CD4-positive, alpha-beta T cell treated with Interleukin-6 for 4 hours (primary cell): ENCODE measurements at regions not wholly inside any gene's neighbourhood (a gene's known extent, or its start where the extent isn't known, plus 50 kb on each side); places are given as distances from the start of the nearest gene placed in this dataset.

Experiments used
- DNase-seq: peaks from one replicate; pipeline ENCODE4 v3.0.0-alpha.2; 2020; ENCODE audit warnings: mixed read lengths

DNA sequence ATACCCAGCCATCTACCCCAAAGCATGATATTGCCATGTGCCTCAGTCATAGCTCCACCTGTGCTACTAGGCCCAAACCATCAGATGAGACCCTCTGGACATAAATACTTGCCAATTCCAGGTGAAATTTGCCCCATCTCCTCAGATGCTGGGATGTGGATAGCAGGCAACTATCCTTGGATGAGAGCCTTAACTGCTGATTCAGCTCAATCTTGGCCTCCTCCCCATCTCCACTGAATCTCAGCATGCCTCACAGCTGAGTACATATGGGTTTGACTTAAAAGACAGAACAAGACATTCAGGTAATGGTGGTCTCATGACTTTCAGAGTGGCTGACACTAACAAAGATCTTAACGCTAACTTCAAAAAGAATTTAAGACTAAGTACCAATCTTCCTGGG lies 50.8 kb upstream of the KLHL13 start:
- DNase-seq: no peak

DNA sequence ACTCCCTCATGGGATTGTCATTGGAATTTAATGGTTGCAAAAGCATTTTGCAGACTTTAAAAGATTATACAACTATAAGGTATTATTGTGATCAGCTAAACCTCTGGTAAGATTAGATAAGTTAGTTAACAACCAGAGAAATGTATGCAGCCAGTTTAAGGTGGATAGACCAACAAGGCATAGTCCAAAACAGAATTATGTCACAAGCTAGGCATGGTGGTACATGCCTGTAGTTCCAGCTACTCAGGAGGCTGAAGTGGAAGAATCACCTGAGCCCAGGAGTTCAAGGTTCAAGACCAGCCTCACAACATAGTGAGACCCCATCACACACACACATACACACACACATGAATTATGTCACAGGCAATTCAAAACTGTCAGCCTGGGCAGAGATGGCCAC lies 54.7 kb upstream of the KLHL13 start:
- no peak for DNase-seq

DNA sequence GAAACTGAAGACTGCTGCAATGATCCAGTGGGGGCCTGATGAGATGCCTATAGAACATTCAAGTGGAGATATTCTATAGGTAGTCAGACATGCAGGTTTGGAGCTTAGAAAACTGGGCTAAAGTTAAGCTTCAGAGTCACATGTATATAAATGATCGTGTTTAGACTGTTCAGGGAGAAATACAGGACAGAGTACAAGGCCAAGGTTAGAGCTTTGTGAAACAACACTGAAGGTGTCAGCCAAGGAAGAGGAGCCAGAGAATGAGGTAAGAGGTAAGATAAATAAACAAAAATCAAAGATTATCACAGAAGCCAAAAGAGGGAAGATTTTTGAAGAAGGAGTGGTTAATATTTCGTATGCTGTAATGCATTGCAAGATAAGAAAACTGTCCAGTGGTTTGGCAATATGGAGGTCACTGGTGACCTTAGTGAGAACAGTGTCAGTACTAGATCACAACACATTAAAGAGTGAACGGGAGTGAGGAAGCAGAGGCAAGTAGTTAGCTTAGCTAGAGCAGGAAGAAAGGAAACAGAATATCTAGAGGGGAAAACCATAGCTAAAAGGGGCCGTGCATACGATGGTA lies 58.0 kb upstream of the KLHL13 start:
- DNase-seq: no peak

DNA sequence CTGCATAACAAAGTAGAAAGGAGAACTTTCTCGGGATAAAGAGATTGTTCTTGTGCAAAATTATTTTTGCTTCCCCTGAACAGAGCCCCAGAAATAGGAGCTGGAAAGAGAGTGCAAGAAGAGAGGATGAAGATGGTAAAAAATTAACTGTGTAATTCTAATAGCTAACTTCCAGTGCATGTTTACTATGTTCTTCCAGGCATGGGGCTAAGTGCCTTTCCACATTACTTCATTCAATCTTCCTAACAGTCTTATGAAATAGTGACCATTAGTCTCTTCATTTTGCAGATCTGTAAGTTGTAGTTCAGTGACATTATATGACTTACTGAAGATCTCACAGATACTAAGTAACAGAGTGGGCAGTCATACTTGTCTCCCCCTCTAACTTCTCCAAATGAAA lies 61.1 kb upstream of the KLHL13 start:
- DNase-seq: no peak

DNA sequence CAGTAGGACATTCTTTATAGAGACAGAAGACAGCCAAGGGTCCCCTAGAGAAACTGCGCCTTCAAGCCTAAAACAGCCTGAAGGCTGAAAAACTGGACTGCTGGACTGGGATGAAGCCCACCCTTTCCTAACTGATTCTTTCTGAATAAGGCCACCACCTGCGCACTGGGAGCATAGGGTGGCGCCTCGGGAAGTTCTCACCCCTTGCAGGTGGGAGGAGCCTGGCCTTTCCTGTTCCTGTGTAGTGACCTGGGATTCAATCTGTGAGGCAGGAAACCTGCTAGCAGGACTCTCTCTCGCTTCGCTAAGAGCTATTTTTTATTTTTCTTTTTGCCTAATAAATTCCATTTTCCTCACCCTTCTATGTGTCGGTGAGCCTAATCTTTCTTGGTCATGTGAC lies 61.8 kb upstream of the KLHL13 start:
- no peak for DNase-seq

DNA sequence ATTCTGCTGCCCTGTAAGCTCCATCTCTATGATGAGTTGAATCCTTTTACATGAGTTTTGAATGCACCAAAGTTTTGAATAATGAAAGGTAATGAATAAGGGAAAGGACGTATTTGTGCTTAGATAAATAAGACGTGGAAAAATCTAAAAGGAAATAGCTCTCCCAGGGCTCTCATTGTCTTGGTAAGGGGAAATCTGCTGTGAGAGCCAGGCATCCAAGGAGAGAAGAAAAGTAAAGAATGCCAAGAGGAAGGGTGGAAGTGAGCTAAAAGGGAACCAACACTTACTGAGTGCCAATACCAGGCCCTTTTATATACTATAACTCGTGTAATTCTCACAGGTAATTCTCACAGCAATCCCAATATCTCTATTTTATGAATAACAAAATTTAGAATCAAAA lies 62.6 kb upstream of the KLHL13 start:
- no peak for DNase-seq

DNA sequence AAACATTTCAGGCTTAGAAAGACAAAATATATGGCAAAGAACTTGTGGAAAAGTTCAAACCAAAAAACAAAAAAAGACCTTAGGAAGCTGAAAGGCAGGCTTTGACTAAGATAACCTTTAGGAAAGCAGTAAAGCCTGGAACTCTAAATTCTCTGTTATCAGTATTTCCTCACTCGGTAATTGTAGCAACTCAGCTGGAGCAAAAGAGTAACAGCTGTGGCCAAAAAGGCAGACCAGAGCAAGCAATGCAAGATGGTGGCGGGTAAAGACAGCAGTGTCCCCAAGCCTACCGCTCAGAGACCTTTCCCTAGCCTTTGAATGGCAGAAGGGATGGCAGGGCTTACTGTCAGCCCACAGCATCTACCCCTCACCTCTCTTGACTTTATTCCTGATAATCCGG lies 63.1 kb upstream of the KLHL13 start:
- DNase-seq: no peak

DNA sequence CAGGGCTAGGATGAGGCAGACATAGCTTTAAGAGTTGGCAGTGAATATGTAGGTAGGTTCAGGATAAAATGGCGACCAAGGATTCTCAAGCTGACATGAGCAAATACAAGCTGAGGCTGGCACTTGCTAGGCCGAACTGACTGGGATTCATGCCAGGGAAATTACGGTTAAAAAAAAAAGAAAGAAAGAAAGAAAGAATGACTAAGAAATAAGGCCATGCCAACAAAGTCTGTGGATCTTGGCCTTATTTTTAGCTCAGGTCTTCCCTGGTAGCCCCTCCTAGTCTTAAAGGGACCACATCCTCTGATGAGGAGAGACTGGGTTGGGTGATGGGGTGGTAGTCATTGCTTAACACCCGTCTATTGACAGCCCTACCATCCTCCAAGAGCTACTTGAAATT lies 64.4 kb upstream of the KLHL13 start:
- DNase-seq: no peak

DNA sequence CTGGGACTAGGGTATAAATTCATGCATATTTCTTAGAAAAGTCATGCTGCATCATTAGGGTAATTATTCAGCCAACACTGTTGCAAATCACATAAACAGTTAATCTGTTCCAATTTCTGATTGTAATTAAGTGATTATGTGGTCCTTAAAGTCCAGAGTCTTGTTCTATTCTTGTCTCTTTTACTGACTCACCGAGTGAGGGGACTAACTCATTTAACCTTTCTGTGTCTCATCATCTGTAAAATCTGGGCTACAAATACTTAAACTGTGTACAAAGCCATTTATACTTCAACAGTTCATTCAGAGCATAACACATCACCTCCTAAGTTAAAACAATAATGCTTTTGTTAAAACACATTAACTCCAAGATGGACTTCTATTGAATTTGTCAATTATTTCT lies 65.4 kb upstream of the KLHL13 start:
- DNase-seq: no peak

DNA sequence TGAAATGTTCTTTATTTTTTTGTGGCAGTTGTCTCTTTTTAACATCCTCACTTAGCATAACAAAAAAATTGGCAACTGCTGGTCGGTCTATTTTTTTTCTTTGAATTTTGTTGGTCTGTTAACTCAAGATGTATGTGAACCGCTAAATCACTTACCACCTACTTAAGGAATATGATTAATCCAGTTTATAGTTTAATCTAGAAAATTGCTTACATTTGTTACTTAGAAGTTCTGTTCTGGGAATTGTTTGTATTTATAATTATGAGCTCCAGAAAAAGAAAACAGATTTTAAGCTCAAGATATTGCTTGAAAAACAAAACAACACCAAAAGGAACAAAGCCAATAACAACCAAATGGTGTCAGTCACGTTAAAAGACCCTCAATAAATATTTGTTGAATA lies 66.1 kb upstream of the KLHL13 start:
- DNase-seq: no peak

DNA sequence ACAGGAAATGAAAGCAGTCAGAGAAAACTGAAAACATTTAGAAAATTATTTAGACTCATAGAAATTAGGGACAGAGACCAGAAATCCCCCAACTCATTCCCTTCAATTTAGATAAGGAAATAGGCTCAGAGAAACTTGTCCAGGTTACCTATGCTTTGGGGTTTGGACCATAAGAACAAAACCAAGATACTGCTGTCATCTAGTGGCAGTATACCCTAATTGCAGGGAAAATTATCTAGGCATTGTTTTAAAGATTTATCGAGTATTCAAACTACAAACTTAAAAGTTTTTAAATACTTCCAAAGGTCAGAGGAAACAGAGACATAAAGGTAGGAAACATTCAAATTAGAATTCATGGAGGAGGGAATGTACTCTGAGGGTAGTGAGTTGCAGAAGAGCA lies 67.0 kb upstream of the KLHL13 start:
- no peak for DNase-seq

DNA sequence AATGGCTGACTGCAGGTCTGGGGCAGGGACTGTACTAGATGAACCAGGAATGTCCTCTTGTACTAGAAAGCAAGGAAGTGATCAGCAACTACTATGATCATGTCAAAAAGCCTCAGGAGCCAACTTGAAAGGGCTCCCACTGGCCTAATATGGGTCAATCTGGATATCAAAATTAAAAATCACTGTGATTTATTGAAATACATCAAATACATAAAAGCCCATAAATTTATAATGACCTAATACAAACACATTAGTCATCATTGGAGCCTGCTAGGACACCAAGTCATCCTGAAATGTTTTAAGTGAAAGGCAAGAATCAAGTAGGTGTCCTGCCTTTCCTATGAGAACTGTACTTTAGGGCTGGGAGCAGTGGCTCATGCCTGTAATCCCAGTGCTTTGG lies 70.5 kb upstream of the KLHL13 start:
- no peak for DNase-seq

DNA sequence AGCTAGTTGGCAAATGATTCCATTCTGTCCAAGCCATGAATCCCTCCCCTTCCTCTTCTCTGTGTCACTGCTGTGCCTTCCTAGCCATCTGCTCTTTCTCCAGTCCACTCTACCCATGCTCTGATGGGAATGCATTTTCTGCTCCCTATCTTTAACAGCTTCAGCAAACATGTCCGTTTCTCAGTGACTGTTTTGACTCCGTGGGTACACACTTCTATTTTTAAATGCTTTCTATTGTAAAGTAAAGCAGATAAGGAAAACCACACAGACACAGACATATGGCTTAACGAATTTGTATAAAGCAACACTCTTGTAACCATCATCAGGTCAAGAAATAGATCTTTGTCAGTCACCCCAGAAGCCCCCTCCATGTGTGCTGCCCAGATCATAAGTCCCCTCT lies 72.4 kb upstream of the KLHL13 start:
- DNase-seq: no peak

DNA sequence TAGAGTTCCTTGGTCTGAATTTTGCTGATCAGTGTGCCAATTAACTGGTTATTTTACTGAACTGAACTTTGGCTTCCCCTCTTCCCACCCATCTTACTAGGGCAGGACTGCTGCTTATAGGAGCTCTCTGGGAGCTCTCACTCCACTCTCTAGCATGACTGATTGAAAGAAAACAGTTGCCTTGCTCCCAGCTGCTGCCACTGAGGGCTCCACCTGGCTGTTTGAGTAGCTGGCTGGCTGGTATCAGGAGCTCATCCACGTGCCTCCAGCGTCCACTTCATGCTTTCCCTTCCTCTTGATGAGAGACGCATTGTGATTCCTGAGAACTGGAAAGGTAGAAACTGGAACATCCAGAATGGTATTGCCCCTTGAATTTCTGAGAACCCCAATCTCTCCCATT lies 73.0 kb upstream of the KLHL13 start:
- no peak for DNase-seq

DNA sequence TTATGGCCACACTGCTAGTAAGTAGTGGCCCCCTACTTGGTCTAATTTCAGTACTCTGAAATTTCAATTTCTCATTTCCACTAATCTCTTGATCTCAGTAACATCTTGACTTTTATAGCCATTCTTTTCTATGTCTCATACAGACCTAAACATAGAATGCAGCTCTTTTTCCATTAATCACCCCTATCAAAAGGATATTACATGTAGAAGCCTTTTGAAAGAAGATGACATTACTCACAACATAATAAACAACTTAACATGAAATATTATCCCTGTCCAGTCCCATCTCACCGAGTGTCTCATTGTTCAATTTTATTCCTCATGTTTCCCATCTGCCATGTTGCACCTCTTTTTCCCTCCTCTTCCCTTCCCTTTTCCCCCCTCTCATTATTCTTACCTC lies 81.1 kb upstream of the KLHL13 start:
- no peak for DNase-seq

DNA sequence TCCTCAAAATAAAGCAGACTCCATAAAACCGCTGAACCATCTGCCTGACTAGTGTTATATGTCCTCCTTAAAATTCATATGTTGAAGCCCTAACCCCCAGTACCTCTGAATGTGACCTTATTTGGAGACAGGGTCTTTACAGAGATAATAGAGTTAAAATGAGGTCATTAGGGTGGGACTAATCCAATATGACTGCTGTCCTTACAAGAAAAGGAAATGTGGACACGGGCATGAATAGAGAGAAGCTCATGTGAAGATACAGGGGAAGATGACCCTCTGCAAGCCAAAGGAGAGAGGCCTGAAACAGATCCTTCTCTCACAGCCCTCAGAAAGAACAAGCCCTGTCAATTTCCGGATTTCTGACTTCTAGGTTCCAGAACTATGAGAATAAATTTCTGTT lies 82.0 kb upstream of the KLHL13 start:
- no peak for DNase-seq

DNA sequence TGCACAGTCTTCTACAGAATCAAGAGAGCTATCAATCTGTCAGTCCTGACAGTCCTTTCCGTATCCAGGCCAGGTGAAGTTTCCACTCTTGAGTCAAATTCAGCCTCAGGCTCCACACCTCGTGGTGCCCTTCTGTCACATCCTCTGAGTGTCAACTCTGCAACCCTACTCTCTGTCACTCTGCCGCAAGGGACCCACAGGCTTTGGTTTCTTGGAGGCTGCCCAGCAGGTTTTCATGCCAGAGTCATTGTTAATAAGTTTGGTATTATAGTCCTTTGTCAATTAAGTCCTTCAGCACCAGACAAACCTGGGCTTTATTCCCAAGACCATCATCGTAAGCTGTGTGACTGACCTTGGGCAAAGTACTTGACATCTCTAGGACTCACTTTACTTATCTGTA lies 83.4 kb upstream of the KLHL13 start:
- DNase-seq: no peak

DNA sequence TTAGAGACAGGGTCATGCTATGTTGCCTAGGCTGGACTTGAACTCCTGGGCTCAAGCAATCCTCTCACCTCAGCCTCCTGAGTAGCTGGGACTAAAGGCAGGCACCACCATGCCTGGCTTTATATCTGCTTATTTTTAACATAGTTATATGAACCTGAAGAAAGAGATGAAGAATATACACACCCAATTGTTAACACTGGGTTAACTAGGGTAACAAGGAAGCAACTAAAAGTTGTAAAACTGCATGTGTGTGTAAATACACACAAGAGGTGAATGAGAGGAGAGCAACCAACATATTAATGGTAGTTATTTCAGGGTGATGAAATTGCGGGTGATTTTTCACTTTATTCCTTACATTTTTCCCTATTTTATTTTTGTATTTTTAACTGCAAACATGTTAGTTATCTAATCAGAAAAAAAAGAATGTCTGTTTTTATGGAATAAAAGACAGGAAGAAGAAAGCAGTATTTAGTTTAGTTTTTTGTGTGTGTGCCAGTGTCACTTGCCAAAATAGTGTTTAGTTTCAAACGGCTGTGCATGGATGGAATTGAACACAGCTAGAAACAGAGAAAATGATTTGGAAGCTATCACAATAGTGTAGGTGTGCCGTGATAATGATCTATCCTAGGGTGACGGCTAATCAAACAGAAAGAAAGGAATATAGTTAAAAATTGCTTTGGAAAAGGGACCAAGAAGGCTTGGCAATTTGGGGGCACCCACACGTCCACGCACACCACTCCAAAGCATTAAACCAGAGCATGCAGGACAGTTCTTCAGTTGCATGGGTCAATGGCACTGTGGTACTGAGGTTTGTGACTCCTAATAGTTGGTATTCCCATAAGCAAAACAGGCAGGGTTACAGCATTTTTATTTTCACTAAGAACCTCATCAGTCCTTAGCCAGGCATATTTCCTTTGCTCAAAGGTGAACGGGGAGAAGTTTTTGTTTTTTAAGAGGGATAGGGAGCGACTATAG lies 89.1 kb upstream of the KLHL13 start:
- no peak for DNase-seq

DNA sequence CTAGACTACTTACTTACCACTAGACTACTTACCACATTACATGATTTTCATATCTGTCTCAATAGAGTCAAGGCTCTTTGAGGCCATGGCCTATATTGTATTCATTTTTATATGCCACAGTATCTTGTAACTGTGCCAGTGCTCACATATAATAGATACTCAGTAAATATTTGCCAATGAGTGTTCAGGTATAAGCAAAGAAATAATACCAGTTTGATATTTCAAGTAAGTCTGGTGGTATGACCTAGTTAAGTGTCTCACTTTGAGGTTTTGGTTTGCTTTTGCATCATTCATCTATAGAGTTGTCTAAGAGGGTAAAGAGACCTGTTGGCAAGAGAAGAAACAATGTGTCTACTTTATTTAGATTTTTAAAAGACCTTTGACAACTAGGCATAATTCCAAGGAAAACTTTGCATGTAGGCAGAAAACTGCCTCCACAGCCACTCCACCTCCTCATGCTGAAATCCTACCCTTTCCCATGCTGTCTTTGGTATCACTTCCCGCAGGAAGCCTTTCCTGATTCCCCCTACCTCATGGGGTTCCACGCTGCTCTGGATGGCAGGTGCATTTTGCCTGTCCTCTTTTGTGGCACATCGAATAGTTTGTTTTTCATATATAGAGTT lies 91.3 kb upstream of the KLHL13 start:
- no peak for DNase-seq

DNA sequence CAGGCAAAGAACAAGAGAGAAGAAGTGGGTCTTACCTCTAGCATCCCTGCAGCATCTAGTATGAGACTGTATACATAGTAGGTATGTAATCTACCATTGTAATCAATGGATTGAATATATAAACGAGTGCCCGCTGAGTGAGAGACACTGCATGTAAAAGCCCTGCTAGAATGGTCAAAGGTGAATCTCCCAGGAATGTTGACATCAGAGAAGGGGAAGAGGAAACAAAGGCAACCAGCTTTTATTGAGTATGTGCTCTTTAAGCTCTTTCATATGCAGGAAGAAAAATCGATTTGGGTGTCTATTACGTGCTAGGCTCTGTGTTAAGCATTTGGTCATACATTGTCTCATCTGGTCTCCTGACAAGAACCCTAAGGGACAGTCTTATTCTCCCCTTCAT lies 91.9 kb upstream of the KLHL13 start:
- DNase-seq: no peak

DNA sequence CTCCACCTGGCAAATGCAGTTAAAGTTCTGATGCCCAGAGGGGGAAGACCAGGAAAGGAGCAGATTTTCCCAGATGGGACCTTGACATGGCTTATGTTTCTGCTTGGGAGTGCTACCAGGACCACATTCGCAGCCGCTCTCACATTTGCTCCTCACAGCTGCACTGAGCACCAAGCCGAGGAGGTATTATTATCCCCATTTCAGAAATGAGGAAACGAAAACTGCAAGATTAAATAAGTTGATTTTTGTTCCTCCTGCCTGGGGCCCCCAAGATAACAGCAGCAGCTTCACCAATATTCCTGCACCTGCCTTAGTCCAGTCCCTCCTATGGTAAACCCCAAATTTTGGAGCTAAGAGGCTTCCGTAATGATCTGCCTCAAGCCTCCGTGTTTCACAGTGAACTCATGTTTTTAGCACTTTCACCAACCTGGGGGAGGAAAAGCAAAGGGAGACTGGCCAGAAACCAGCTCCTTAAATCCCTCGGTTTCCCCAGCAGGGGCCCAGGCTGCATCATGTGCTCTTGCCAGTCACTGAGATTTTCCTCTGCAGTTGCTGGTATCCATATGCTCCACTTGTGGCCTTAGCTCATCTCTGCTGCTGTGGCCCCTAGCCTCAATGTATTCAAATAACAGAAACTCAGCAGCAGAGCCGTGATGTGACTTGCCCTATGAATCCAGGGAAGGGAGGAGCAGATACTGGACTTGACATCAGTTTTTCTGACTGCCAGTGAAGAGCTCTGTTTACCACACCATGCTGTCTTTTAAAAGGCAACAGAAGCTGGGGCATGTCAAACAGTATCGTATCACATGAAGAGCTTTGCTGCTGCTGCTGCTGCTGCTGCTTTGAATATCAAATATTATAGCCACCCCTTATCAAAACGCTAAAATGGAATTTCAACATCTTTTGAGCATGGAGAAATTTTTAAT lies 95.5 kb upstream of the KLHL13 start:
- no peak for DNase-seq

DNA sequence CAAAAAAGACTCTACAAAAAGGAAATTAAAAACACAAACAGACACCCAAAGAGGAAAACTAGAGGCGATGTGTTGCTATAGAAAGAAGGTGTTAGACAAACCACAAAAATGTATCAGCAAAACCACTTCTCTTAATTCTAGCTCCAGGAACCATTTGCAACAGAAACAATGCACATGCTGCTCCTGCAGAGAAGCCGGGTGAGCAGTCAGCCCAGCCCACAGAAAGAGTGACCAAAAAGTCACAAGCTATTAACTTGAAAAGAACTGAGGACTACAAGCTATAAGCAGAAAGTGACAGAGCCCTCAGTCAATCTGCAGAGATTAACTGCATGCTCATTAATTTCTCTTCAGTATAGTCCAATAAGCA lies 96.2 kb upstream of the KLHL13 start:
- DNase-seq: no peak

DNA sequence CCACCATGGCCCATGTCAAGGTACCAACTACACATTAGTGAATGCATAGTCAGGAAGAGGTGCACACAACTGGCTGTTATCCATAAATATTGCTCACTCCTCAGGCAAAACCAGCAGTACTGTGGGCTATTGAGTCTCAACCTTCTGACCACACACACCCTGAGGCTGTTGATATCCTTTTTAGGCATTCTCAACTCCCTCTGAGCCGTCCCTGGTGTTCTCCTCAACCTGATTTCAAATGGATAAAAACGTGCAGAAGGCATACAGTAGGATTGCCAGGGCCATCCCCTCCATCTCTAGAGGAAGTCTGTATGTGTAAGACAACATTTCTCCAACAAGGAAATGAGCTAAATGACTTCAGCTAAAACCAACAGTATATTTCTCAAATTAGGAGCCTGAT lies 98.7 kb upstream of the KLHL13 start:
- no peak for DNase-seq
